SK-N-MC (cell line): ENCODE measurements at regions not wholly inside any gene's neighbourhood (a gene's known extent, or its start where the extent isn't known, plus 50 kb on each side); places are given as distances from the start of the nearest gene placed in this dataset.

Experiments used
- EZH2 ChIP-seq: fragments of 200-600 bp; sonication (generic); IDR thresholded peaks from one replicate; pipeline ENCODE4 v1.6.1; 2017; ENCODE audit warnings: antibody characterized with exemption
- POLR2AphosphoS5 ChIP-seq: IDR thresholded peaks from 2 replicates; pipeline ENCODE4 v1.6.1; 2012; ENCODE audit warnings: mild to moderate bottlenecking, low read depth, low read length, borderline replicate concordance

DNA sequence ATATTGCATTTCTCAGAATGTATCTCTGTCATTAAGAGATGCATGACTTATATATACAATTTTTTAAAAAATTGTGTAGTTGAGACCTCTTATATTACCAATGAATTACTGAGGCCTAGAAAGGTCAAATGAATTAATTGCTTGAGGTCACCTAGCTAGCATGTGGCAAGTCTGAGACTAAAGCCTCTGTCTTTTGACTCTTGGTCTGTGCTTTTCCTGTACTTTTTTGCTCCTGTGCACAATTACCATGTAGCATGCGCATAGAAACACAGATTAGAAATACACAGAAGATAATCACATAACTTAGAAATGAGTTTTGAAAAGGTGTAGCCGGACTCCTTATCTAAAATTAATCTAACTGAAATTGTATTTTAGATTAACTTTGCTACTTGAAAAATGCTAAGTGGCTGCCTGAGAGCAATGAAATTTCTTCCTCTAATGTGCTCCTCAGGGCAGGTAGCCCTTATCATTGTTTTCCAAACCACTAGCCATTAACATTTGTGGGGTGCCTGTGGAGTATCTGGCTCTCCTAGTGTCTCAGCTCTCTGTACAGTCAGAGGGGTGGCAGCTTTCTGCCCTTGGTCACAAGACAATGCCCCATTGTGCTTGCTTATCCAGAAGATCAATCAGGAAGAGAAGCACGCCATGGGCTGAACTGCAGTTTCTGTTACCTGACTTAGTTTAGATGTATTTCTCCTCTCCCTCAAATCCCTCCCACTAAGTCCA lies 119.6 kb downstream of the RFC3 start:
- TF ChIP-seq POLR2AphosphoS5 (no peak), EZH2 (no peak)
